ENCODE measurements at regions not wholly inside any gene's neighbourhood (a gene's known extent, or its start where the extent isn't known, plus 50 kb on each side); places are given as distances from the start of the nearest gene placed in this dataset.

DNA sequence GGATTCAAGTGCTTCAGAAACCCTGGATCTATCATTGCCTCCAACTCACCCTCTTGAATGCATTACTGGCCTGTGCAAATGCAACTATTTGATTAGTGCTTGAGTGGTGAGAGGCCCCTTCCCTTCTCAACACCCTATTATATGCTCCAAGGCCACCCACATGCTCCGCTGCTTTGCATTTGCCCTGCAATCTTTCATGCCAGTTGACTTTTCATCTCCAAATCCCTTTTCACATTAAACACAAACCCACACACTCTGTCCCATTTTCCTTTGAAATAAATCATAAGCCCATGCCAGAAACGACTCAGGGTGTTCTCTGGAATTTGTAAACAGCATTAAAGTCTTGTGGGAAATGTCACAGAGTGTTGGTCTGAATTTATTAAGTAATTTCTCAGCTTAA lies 78.9 kb upstream of the CTTNBP2NL start:
- DNase-seq (ENCODE audit: low read depth) = no peak

DNA sequence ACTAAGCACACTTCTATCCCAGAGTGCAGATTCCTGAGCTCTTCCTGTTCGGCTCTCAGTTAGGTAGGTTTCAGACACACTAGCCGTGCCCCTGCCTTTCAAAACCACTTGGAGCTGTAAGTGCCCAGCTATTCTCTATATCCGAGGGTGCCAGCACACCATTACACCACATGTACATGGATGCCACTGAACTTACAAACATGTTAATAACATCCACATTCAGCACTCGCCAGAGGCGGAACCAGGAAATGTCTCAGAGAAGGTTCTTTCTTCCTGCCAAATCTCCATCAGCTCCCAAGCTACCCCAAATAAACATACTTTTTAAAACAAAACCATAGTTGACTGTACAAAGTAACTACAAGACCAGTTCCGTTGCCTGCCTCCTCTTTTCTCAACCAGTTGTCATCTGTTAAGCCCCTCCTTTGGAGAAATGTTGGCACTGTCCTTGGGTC lies 78.4 kb upstream of the CTTNBP2NL start:
- DNase-seq (ENCODE audit: low read depth) = no peak

- DNase-seq (ENCODE audit: low read depth) = no peak
Measured at GRCh38 chr1:112318263-112318662, 77.8 kb upstream of the CTTNBP2NL start.

GRCh38 chr1:112318698-112319370 lies 77.2 kb upstream of the CTTNBP2NL start:
- DNase-seq (ENCODE audit: low read depth) = no peak

DNA sequence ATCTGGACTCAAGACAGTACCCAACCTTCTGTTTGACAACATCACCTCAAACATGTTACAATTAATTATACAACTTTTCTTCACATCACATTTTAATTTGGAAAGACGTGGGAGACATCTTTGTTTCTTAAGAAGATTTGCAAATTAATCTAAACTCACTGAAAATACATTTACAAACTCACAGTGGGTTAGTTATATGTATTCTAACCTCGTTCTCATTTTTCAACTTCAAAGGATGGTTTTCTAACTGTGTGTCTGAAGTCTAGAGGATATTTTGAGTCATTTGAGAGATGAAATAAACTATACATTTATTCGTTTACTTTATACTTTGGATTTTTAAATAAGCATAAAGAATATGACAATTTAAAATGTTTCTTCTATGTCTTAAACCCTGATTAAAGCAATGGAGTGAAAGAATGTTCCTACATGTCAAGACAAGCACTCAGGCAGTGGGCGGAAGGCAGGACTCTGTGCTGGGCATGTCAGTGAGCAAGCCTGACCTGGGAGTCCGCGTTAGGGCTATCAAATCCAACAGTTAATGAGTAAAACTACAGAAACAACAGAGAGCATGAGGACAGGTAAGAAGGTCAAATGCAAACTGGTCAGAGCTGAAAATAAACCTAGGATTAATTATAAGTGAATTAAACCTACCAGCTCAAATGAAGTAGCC lies 76.5 kb upstream of the CTTNBP2NL start:
- no peak for DNase-seq (ENCODE audit: low read depth)

GRCh38 chr1:112320058-112320457 lies 76.0 kb upstream of the CTTNBP2NL start:
- no peak for DNase-seq (ENCODE audit: low read depth)

GRCh38 chr1:112322018-112322417 lies 74.0 kb upstream of the CTTNBP2NL start:
- DNase-seq (ENCODE audit: low read depth) = no peak

- DNase-seq (ENCODE audit: low read depth) = peak; percentile 60
Measured at GRCh38 chr1:112322983-112323678, 72.9 kb upstream of the CTTNBP2NL start.

GRCh38 chr1:112325504-112325903 lies 70.5 kb upstream of the CTTNBP2NL start:
- peak; percentile 60 for DNase-seq (ENCODE audit: low read depth)

DNA sequence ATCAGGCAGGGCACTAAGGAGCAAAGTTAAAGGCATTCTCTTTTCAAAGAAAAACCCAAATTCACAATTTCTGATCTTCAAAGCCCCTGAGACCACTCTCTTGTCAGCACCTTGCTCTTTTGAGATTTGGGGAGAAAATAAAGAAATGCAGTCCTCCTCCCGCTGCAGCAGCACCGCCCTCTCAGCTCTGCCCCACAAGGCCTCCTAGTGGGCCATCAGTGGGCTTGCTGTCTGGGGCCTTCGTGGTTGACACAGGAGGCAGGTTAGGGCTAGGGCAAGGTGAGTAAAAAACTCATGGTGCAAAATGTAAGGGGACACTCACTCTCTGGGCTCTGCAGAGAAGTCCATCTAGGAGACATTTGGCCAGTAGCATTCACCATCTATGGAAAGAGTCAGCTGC lies 67.4 kb upstream of the CTTNBP2NL start:
- DNase-seq (ENCODE audit: low read depth) = no peak

- peak; percentile 90 for DNase-seq (ENCODE audit: low read depth)
Measured at GRCh38 chr1:112332176-112333150, 63.6 kb upstream of the CTTNBP2NL start.

DNA sequence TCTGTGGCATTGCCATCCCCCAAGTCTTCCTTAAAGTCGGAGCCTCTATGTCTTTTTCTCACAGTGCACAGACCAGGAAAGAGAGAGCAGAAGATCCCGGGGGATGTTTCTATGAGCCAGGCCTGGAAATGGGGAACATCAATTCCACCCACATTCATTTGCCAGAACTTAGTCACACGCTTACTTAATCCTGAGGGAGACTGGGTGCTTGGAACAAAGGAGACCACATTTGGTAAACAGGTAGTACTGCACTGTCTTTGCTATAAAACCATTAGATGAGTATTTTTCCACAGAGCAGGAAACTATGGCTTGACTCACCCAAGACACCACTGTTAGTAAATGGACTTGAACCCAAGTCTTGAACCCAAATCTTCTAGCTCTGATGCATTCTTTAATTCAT lies 60.7 kb upstream of the CTTNBP2NL start:
- no peak for DNase-seq (ENCODE audit: low read depth)

DNA sequence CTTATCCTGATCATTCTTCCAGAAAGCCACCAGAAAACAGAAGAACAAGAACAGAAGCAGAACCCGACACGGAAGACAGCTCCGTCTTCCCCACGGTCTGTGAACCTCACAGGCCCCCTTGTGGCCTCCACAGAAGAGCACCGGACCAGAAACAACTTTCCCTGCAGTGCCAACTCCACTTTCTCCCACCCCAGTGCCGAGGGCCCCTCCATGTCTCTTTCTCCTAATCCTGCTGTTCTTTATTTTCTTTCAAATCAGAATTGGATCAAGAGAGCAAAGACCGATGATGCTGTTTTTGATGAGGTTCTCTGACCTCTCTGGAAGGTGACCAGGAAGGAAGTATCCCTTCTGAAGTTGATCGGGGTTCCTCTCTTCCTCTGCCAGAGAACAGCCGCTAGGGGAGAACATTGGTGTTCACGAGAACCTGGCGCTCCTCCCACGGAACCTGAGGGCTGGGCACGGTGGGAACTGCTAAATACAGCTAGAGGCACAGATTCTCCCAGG lies 58.9 kb upstream of the CTTNBP2NL start:
- DNase-seq (ENCODE audit: low read depth) = peak; percentile 75

- DNase-seq (ENCODE audit: low read depth) = no peak
Measured at GRCh38 chr1:112341986-112342385, 54.0 kb upstream of the CTTNBP2NL start.

DNA sequence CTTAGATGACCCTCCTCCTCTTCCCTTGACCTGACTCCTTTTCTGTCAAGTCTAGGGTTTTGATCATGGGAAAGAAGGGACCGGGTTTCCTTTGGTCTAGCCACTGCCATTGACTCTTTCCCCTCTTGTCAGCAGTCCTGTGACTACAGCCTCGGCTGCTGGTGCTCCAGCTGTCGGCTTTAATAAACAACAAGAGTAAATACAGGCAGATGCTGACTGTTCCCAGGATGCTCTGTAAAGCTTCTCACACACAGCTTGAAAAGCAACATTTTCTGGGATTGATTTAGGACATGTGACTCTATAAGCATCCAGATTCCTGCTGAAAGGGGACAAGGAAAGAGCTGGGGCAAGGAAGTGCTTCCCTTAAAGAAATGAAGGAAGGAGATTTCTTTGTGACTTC lies 53.5 kb upstream of the CTTNBP2NL start:
- no peak for DNase-seq (ENCODE audit: low read depth)

DNA sequence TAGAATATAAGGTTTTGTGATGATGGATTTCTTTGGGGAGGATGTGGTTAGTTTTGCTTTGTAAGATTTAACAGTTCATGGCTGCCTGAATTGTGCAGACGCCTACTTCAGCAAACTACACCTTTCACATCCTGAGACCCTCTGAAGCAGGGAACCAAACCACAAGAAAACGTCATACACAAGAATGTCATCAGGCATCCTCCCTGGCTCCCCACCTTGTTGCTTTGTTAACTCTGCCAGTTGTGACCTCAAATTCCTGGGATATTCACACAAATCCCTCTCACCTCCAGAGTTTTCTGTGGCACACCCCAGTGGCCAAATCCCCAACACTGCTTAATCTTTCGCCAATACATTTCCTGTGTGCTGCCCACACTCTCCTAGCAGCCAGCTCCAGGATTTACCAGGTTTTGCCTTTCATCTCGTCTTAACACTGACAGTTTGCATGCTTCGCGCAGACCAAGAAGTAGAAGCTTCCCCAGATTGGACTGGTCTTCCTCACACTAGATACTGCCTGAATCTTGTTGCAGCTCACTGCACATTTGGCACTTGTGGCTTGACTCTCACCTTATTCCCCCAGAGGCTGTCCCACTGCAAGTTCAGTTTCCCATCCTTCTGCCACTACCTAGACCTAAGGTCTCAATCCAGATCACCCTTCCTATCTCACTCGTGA lies 51.1 kb upstream of the CTTNBP2NL start:
- DNase-seq (ENCODE audit: low read depth) = no peak
